ENCODE measurements at regions not wholly inside any gene's neighbourhood (a gene's known extent, or its start where the extent isn't known, plus 50 kb on each side); places are given as distances from the start of the nearest gene placed in this dataset.
A peak's percentile ranks its signal among the peaks of the same experiment; 100 is the strongest.
"Not testable (repeated sequence)": the region's sequence is repeated elsewhere in the genome, so short reads cannot be mapped to it uniquely, and the experiment has no call there.

GRCh38 chr1:65629788-65630187 is 162.9 kb upstream of the PDE4B start:
- Mint-ChIP-seq H3K27ac (peak overlapping the region in 1 of 3 experiments; percentile 1), H3K4me3 (no peak overlapping the region), H3K36me3 (ENCODE audit: low read depth) (no peaks in the 10 kb centered on the region)

GRCh38 chr1:65630855-65631254 is 161.8 kb upstream of the PDE4B start:
- no peaks in the 10 kb centered on the region for H3K36me3 Mint-ChIP-seq (ENCODE audit: low read depth)
- no peaks in the 10 kb centered on the region for H3K4me1 Mint-ChIP-seq
- no peaks in the 10 kb centered on the region for H3K27me3 Mint-ChIP-seq (ENCODE audit: low read depth)
- no peak for TF ChIP-seq CTCF (IDR thresholded peaks at IDR 0.05; ENCODE audit: unreplicated experiment in 3 of 3)
- H3K27ac Mint-ChIP-seq, result peak overlapping the region in 2 of 3 experiments; percentile 8 to 31
- H3K9me3 Mint-ChIP-seq, result no peaks in the 10 kb centered on the region
- H3K4me3 Mint-ChIP-seq, result peak overlapping the region in 1 of 3 experiments; percentile 11

More at GRCh38 chr1:65629788-65630187, 162.9 kb upstream of the PDE4B start:
- TF ChIP-seq CTCF (IDR thresholded peaks at IDR 0.05; ENCODE audit: unreplicated experiment in 3 of 3), result no peak
- no peaks in the 10 kb centered on the region for H3K4me1 Mint-ChIP-seq
- no peaks in the 10 kb centered on the region for H3K27me3 Mint-ChIP-seq (ENCODE audit: low read depth)
- H3K9me3 Mint-ChIP-seq, result no peaks in the 10 kb centered on the region

DNA sequence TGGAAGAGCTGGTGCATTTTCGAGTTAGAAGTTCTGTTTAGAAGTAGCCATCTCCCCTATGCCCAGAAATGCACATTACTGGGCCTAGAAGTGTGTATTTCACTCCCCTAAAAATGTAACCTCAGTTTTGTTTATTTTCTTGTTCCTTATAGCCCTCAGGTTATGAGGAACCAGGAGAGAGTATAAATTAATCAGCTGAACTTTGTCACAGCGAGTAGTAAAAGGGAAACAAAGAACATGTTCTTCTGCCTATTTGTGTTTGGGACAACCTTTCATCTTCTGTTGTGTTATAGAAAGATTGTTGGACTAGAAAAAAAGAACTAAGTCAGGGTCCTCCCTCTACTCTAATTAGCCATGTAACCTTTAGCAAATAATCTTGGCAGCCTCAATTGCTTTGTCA is 160.5 kb upstream of the PDE4B start:
- TF ChIP-seq CTCF (IDR thresholded peaks at IDR 0.05; ENCODE audit: unreplicated experiment in 3 of 3), result no peak
- no peak overlapping the region for H3K4me3 Mint-ChIP-seq
- H3K27ac Mint-ChIP-seq, result no peak overlapping the region
- no peaks in the 10 kb centered on the region for H3K27me3 Mint-ChIP-seq (ENCODE audit: low read depth)
- H3K36me3 Mint-ChIP-seq (ENCODE audit: low read depth), result no peaks in the 10 kb centered on the region
- no peaks in the 10 kb centered on the region for H3K9me3 Mint-ChIP-seq
- no peaks in the 10 kb centered on the region for H3K4me1 Mint-ChIP-seq

DNA sequence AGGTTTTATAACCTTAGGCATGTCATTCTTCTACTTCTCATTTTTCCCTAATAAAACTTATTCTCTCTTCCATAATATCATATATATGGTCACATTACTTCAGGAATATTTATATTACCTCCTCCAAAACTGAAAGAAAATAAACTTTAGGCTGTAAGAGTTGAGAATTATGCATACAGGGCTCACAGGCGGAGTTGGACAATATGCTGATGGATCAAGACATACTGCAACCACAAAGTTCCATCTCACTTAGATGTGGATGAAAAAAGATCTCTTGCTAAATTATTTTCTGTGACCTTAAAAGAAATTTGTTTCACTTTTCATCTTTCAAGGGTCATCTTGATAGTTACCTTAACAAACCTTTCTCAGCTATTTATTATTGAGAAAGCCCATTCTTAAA is 152.6 kb upstream of the PDE4B start:
- Mint-ChIP-seq H3K27me3 (ENCODE audit: low read depth) (peaks cover 3% of the 10 kb centered on the region), H3K9me3 (peaks cover under 1% of the 10 kb centered on the region), H3K4me1 (no peaks in the 10 kb centered on the region), H3K36me3 (ENCODE audit: low read depth) (no peaks in the 10 kb centered on the region), H3K27ac (no peak overlapping the region), H3K4me3 (no peak overlapping the region)
- TF ChIP-seq CTCF (IDR thresholded peaks at IDR 0.05; ENCODE audit: unreplicated experiment in 3 of 3), result no peak

- H3K27me3 Mint-ChIP-seq (ENCODE audit: low read depth); H3K4me3 Mint-ChIP-seq; H3K36me3 Mint-ChIP-seq (ENCODE audit: low read depth); H3K27ac Mint-ChIP-seq; H3K4me1 Mint-ChIP-seq: not testable (repeated sequence)
- H3K9me3 Mint-ChIP-seq, result peaks cover 31% of the 10 kb centered on the region
Measured at GRCh38 chr1:65649185-65649584, 143.5 kb upstream of the PDE4B start.

DNA sequence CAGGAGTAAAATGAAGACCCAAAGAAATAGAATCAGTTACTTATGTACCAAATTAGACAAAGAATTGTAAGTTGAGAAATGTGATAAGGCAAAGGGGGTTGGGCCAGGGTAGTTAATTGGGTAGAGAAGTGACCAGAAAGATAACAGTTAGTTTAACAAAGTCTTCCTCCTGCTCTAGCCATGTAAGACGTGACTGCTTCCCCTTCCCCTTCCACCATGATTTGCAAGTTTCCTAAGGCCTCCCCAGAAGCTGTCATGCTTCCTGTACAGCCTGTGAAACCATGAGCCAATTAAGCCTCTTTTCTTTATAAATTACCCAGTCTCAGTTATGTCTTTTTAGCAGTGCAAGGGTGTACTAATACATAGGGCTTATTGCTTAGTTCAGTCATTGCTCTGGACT is 142.0 kb upstream of the PDE4B start:
- TF ChIP-seq CTCF (IDR thresholded peaks at IDR 0.05; ENCODE audit: unreplicated experiment in 3 of 3), result no peak

GRCh38 chr1:65654526-65654925 is 138.2 kb upstream of the PDE4B start:
- not testable (repeated sequence) for H3K27ac Mint-ChIP-seq; H3K4me1 Mint-ChIP-seq; H3K36me3 Mint-ChIP-seq (ENCODE audit: low read depth); H3K4me3 Mint-ChIP-seq; H3K27me3 Mint-ChIP-seq (ENCODE audit: low read depth)
- H3K9me3 Mint-ChIP-seq, result peaks cover 15% of the 10 kb centered on the region

More for the DNA sequence above, 142.0 kb upstream of the PDE4B start:
- H3K4me3 Mint-ChIP-seq, result no peak overlapping the region
- no peaks in the 10 kb centered on the region for H3K36me3 Mint-ChIP-seq (ENCODE audit: low read depth)
- no peaks in the 10 kb centered on the region for H3K4me1 Mint-ChIP-seq
- H3K27ac Mint-ChIP-seq, result no peak overlapping the region
- H3K27me3 Mint-ChIP-seq (ENCODE audit: low read depth), result no peaks in the 10 kb centered on the region
- H3K9me3 Mint-ChIP-seq, result peaks cover 31% of the 10 kb centered on the region

DNA sequence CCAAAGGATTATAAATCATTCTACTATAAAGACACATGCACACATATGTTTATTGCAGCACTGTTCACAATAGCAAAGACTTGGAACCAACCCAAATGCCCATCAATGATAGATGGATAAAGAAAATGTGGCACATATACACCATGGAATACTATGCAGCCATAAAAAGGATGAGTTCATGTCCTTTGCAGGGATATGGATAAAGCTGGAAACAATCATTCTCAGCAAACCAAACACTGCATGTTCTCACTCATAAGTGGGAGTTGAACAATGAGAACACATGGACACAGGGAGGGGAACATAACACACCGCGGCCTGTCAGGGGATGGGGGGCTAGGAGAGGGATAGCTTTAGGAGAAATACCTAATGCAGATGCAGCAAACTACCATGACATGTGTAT is 135.1 kb upstream of the PDE4B start:
- not testable (repeated sequence) for H3K27me3 Mint-ChIP-seq (ENCODE audit: low read depth); H3K4me1 Mint-ChIP-seq; H3K4me3 Mint-ChIP-seq; H3K27ac Mint-ChIP-seq; H3K36me3 Mint-ChIP-seq (ENCODE audit: low read depth)
- H3K9me3 Mint-ChIP-seq, result peaks cover 10% of the 10 kb centered on the region
